ENCODE measurements at regions not wholly inside any gene's neighbourhood (a gene's known extent, or its start where the extent isn't known, plus 50 kb on each side); places are given as distances from the start of the nearest gene placed in this dataset.
"Not testable (repeated sequence)": the region's sequence is repeated elsewhere in the genome, so short reads cannot be mapped to it uniquely, and the experiment has no call there.

- no peak for DNase-seq
Observed at GRCh38 chr3:5488771-5489170, 301.3 kb downstream of the EDEM1 start.

GRCh38 chr3:5489536-5489935 lies 302.0 kb downstream of the EDEM1 start:
- DNase-seq, result no peak

GRCh38 chr3:5494905-5495519 lies 307.5 kb downstream of the EDEM1 start:
- DNase-seq, result no peak

- no peak for DNase-seq
Observed at GRCh38 chr3:5497497-5497896, 310.0 kb downstream of the EDEM1 start.

- no peak for DNase-seq
Observed at GRCh38 chr3:5498981-5499380, 311.5 kb downstream of the EDEM1 start.

- DNase-seq, result no peak
Observed at GRCh38 chr3:5499404-5499803, 311.9 kb downstream of the EDEM1 start.

- DNase-seq, result no peak
Observed at GRCh38 chr3:5503136-5503535, 315.6 kb downstream of the EDEM1 start.

GRCh38 chr3:5504135-5504534 lies 316.6 kb downstream of the EDEM1 start:
- no peak for DNase-seq

- no peak for DNase-seq
Observed at GRCh38 chr3:5505163-5505562, 317.7 kb downstream of the EDEM1 start.

- DNase-seq, result no peak
Observed at GRCh38 chr3:5505997-5506396, 318.5 kb downstream of the EDEM1 start.

- DNase-seq, result not testable (repeated sequence)
Observed at GRCh38 chr3:5508860-5509259, 321.4 kb downstream of the EDEM1 start.

GRCh38 chr3:5510300-5510699 lies 322.8 kb downstream of the EDEM1 start:
- no peak for DNase-seq

GRCh38 chr3:5517921-5518320 lies 330.4 kb downstream of the EDEM1 start:
- no peak for DNase-seq

GRCh38 chr3:5520237-5520636 lies 332.7 kb downstream of the EDEM1 start:
- no peak for DNase-seq

GRCh38 chr3:5523125-5523524 lies 335.6 kb downstream of the EDEM1 start:
- DNase-seq, result no peak

GRCh38 chr3:5531039-5531438 lies 343.5 kb downstream of the EDEM1 start:
- DNase-seq, result no peak

- DNase-seq, result no peak
Observed at GRCh38 chr3:5531741-5532290, 344.3 kb downstream of the EDEM1 start.

- no peak for DNase-seq
Observed at GRCh38 chr3:5540532-5540931, 353.0 kb downstream of the EDEM1 start.

GRCh38 chr3:5542472-5542871 lies 355.0 kb downstream of the EDEM1 start:
- no peak for DNase-seq

GRCh38 chr3:5543047-5543446 lies 355.5 kb downstream of the EDEM1 start:
- DNase-seq, result no peak

GRCh38 chr3:5545719-5546118 lies 358.2 kb downstream of the EDEM1 start:
- DNase-seq, result no peak

- DNase-seq, result no peak
Observed at GRCh38 chr3:5553203-5553602, 365.7 kb downstream of the EDEM1 start.

GRCh38 chr3:5554245-5554747 lies 366.8 kb downstream of the EDEM1 start:
- no peak for DNase-seq

- no peak for DNase-seq
Observed at GRCh38 chr3:5560199-5560598, 372.7 kb downstream of the EDEM1 start.
